Activated CD4-positive, alpha-beta T cell treated with anti-CD3 and anti-CD28 coated beads for 36 hours (primary cell): ENCODE measurements at regions not wholly inside any gene's neighbourhood (a gene's known extent, or its start where the extent isn't known, plus 50 kb on each side); places are given as distances from the start of the nearest gene placed in this dataset.

Experiments
- ATAC-seq: fragments of 200-7000 bp; cut with Tn5 transposase; one replicate; pipeline ENCODE4 v1.10.0; 2021; ENCODE audit warnings: mild to moderate bottlenecking, moderate library complexity
- CTCF ChIA-PET: fragments of 350-600 bp; sonication (Branson Sonifier 250); formaldehyde crosslinking; loops from one replicate; lab custom pipeline; 2021; ENCODE audit warnings: antibody characterized with exemption; lab: Charles Lee
- POLR2A ChIA-PET: fragments of 350-600 bp; sonication (Branson Sonifier 250); formaldehyde crosslinking; loops from one replicate; lab custom pipeline; 2021; ENCODE audit warnings: antibody characterized with exemption, inconsistent platforms; lab: Charles Lee
- DNase-seq: peaks from one replicate; pipeline ENCODE4 v3.0.0-alpha.2; 2020
- H3K27ac Mint-ChIP-seq: one replicate; pipeline ENCODE4 v1.8.0; 2021; ENCODE audit warnings: mixed read lengths
- H3K27me3 Mint-ChIP-seq: one replicate; pipeline ENCODE4 v1.8.0; 2021; ENCODE audit warnings: mixed read lengths
- H3K36me3 Mint-ChIP-seq: one replicate; pipeline ENCODE4 v1.8.0; 2021; ENCODE audit warnings: low read depth, mixed read lengths
- H3K4me1 Mint-ChIP-seq: one replicate; pipeline ENCODE4 v1.8.0; 2021; ENCODE audit warnings: mixed read lengths
- H3K4me3 Mint-ChIP-seq: one replicate; pipeline ENCODE4 v1.8.0; 2021; ENCODE audit warnings: mild to moderate bottlenecking, moderate library complexity, mixed read lengths
- H3K9me3 Mint-ChIP-seq: one replicate; pipeline ENCODE4 v1.8.0; 2021; ENCODE audit warnings: low read depth, mixed read lengths
- intact Hi-C, 2 experiments: fragments of 100-400 bp; cut with DNase I in 1 of 2; cut with micrococcal nuclease in 1 of 2; formaldehyde crosslinking; loops; one replicate each; pipeline versions ENCODE4 v1.14.2 to v1.15.1; 2022 to 2024; cut with DNase I, micrococcal nuclease

GRCh38 chr15:92565351-92566125 lies 90.0 kb downstream of the FAM174B start:
- H3K27ac Mint-ChIP-seq, result no peak overlapping the region
- ATAC-seq (no peak), DNase-seq (no peak)
- ChIA-PET POLR2A (no interaction called here), CTCF (interaction anchor here (0.6 kb wide), 1 partner anchor 602 kb away, joined by 7 read pairs; no protein-coding TSS in a partner anchor)
- no peak overlapping the region for H3K4me3 Mint-ChIP-seq
- H3K36me3 Mint-ChIP-seq, result no peaks in the 10 kb centered on the region
- H3K27me3 Mint-ChIP-seq, result peaks cover 8% of the 10 kb centered on the region
- H3K9me3 Mint-ChIP-seq, result no peaks in the 10 kb centered on the region
- intact Hi-C loops, result no loop called here
- H3K4me1 Mint-ChIP-seq, result no peaks in the 10 kb centered on the region

- H3K27ac Mint-ChIP-seq, result no peak overlapping the region
- no peaks in the 10 kb centered on the region for H3K9me3 Mint-ChIP-seq
- H3K27me3 Mint-ChIP-seq, result peaks cover 6% of the 10 kb centered on the region
- DNase-seq, result no peak
- H3K36me3 Mint-ChIP-seq, result no peaks in the 10 kb centered on the region
- H3K4me1 Mint-ChIP-seq, result no peaks in the 10 kb centered on the region
- H3K4me3 Mint-ChIP-seq, result no peak overlapping the region
- ChIA-PET CTCF (no interaction called here), POLR2A (no interaction called here)
- ATAC-seq, result no peak
- intact Hi-C loops, result no loop called here
These were observed 93.8 kb downstream of the FAM174B start for GRCh38 chr15:92561754-92562153.

GRCh38 chr15:92553317-92553716 lies 102.3 kb downstream of the FAM174B start:
- no peak for DNase-seq
- no peaks in the 10 kb centered on the region for H3K4me1 Mint-ChIP-seq
- no peak overlapping the region for H3K4me3 Mint-ChIP-seq
- peaks cover 33% of the 10 kb centered on the region for H3K27me3 Mint-ChIP-seq
- H3K9me3 Mint-ChIP-seq, result no peaks in the 10 kb centered on the region
- ChIA-PET POLR2A (no interaction called here), CTCF (no interaction called here)
- H3K36me3 Mint-ChIP-seq, result no peaks in the 10 kb centered on the region
- intact Hi-C loops, result no loop called here
- ATAC-seq, result no peak
- no peak overlapping the region for H3K27ac Mint-ChIP-seq

GRCh38 chr15:92545996-92546395 lies 109.6 kb downstream of the FAM174B start:
- Mint-ChIP-seq H3K9me3 (peaks cover 3% of the 10 kb centered on the region), H3K4me3 (no peak overlapping the region), H3K27ac (no peak overlapping the region), H3K27me3 (peaks cover 21% of the 10 kb centered on the region), H3K36me3 (no peaks in the 10 kb centered on the region), H3K4me1 (no peaks in the 10 kb centered on the region)
- no peak for ATAC-seq
- ChIA-PET CTCF (no interaction called here), POLR2A (no interaction called here)
- intact Hi-C loops, result no loop called here
- no peak for DNase-seq

- CTCF ChIA-PET, result interaction anchor here (0.6 kb wide), 1 partner anchor 233 kb away, joined by 4 read pairs; no protein-coding TSS in a partner anchor
- no peak overlapping the region for H3K4me3 Mint-ChIP-seq
- ATAC-seq (no peak), DNase-seq (no peak)
- H3K27me3 Mint-ChIP-seq, result peaks cover 12% of the 10 kb centered on the region
- H3K9me3 Mint-ChIP-seq, result peaks cover 3% of the 10 kb centered on the region
- H3K36me3 Mint-ChIP-seq, result no peaks in the 10 kb centered on the region
- H3K4me1 Mint-ChIP-seq, result no peaks in the 10 kb centered on the region
- intact Hi-C loops, result no loop called here
- no peak overlapping the region for H3K27ac Mint-ChIP-seq
- POLR2A ChIA-PET, result no interaction called here
These were observed 114.0 kb downstream of the FAM174B start for GRCh38 chr15:92541291-92542200.

GRCh38 chr15:92538115-92538514 lies 117.5 kb downstream of the FAM174B start:
- ATAC-seq (no peak), DNase-seq (no peak)
- Mint-ChIP-seq H3K4me1 (no peaks in the 10 kb centered on the region), H3K4me3 (no peak overlapping the region), H3K27me3 (peaks cover 12% of the 10 kb centered on the region), H3K36me3 (peaks cover 3% of the 10 kb centered on the region), H3K27ac (no peak overlapping the region), H3K9me3 (peaks cover 9% of the 10 kb centered on the region)
- ChIA-PET POLR2A (no interaction called here), CTCF (interaction anchor here (0.5 kb wide), 1 partner anchor 139 kb away, joined by 3 read pairs; no protein-coding TSS in a partner anchor)
- intact Hi-C loops, result no loop called here

GRCh38 chr15:92533298-92533697 lies 122.3 kb downstream of the FAM174B start:
- DNase-seq, result no peak
- Mint-ChIP-seq H3K36me3 (peaks cover 3% of the 10 kb centered on the region), H3K9me3 (peaks cover 9% of the 10 kb centered on the region), H3K27ac (no peak overlapping the region), H3K27me3 (peaks cover 19% of the 10 kb centered on the region), H3K4me1 (no peaks in the 10 kb centered on the region), H3K4me3 (no peak overlapping the region)
- intact Hi-C loops, result no loop called here
- ChIA-PET CTCF (interaction anchor here (0.7 kb wide), 1 partner anchor 35 kb away, joined by 3 read pairs; no protein-coding TSS in a partner anchor), POLR2A (no interaction called here)
- ATAC-seq, result no peak

GRCh38 chr15:92531406-92531805 lies 124.2 kb downstream of the FAM174B start:
- Mint-ChIP-seq H3K36me3 (peaks cover 3% of the 10 kb centered on the region), H3K4me1 (no peaks in the 10 kb centered on the region), H3K4me3 (no peak overlapping the region), H3K27ac (no peak overlapping the region), H3K9me3 (peaks cover 9% of the 10 kb centered on the region), H3K27me3 (peaks cover 17% of the 10 kb centered on the region)
- ATAC-seq (no peak), DNase-seq (no peak)
- POLR2A ChIA-PET, result no interaction called here
- intact Hi-C loops, result no loop called here
- CTCF ChIA-PET, result no interaction called here

- ChIA-PET POLR2A (no interaction called here), CTCF (interaction anchor here (2.6 kb wide), 1 partner anchor 186 kb away, joined by 11 read pairs; no protein-coding TSS in a partner anchor)
- DNase-seq (no peak), ATAC-seq (no peak)
- Mint-ChIP-seq H3K4me3 (no peak overlapping the region), H3K27me3 (peaks cover 15% of the 10 kb centered on the region), H3K4me1 (peaks cover 2% of the 10 kb centered on the region), H3K36me3 (no peaks in the 10 kb centered on the region), H3K9me3 (no peaks in the 10 kb centered on the region), H3K27ac (no peak overlapping the region)
- intact Hi-C loops, result loop anchor here in 1 of 2 experiments (10.0 kb wide), 1 partner anchor 434 kb away; no protein-coding TSS in a partner anchor
These were observed 126.8 kb downstream of the FAM174B start for GRCh38 chr15:92528736-92529135.

- intact Hi-C loops, result loop anchor here in 1 of 2 experiments (10.0 kb wide), 1 partner anchor 432 kb away; no protein-coding TSS in a partner anchor
- ChIA-PET CTCF (interaction anchor here (2.6 kb wide), 1 partner anchor 188 kb away, joined by 11 read pairs; no protein-coding TSS in a partner anchor), POLR2A (no interaction called here)
- no peaks in the 10 kb centered on the region for H3K9me3 Mint-ChIP-seq
- H3K27me3 Mint-ChIP-seq, result peaks cover 15% of the 10 kb centered on the region
- peaks cover 2% of the 10 kb centered on the region for H3K4me1 Mint-ChIP-seq
- no peaks in the 10 kb centered on the region for H3K36me3 Mint-ChIP-seq
- no peak overlapping the region for H3K27ac Mint-ChIP-seq
- DNase-seq (no peak), ATAC-seq (no peak)
- no peak overlapping the region for H3K4me3 Mint-ChIP-seq
These were observed 128.4 kb downstream of the FAM174B start for GRCh38 chr15:92527197-92527596.

GRCh38 chr15:92525758-92526245 lies 129.8 kb downstream of the FAM174B start:
- ChIA-PET POLR2A (no interaction called here), CTCF (interaction anchor here (0.6 to 1.6 kb wide), 2 partner anchors 189 to 244 kb away, joined by 5 to 7 read pairs; no protein-coding TSS in a partner anchor)
- Mint-ChIP-seq H3K36me3 (no peaks in the 10 kb centered on the region), H3K9me3 (no peaks in the 10 kb centered on the region), H3K27ac (no peak overlapping the region), H3K4me3 (no peak overlapping the region), H3K4me1 (peaks cover 8% of the 10 kb centered on the region), H3K27me3 (peaks cover 10% of the 10 kb centered on the region)
- intact Hi-C loops, result loop anchor here in 1 of 2 experiments (10.0 kb wide), 1 partner anchor 431 kb away; no protein-coding TSS in a partner anchor
- ATAC-seq (no peak), DNase-seq (no peak)
